ENCODE measurements at regions not wholly inside any gene's neighbourhood (a gene's known extent, or its start where the extent isn't known, plus 50 kb on each side); places are given as distances from the start of the nearest gene placed in this dataset.

DNA sequence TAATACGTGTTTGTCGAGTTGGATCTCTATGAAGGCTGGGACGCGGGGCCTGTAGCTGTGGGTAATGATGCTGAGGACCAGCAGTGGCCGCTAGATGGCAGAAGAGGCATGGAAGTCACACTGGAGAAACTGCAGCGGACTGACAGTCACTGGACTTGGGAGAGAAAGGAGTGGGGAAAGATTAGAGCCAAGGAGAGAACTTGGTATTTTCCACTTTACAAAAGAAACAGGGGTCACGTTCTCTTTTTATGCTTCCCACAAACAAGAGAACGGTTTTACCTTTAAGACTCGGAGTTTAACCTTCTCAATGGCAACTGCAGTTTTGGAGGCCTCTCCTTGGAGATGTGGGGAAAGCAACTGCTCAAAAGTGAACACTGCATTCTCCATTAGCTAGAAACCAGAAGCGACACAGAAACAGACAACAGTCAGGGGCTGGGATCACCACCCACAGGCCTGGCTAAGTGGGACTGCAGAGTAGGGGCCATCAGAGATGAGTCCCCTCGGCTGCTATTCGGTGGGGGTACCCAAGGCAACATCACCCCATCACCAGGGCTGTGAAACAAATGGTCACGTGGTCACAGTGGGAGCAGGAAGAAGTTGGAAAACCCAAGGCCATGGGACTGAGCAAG, 51.1 kb upstream of the EDEM3 start:
- Histone ChIP-seq H4K8ac (ENCODE audit: extremely low read depth, insufficient read depth, low read length) (no peak overlapping the region), H3K4me1 (replicated peaks in 1 of 4; ENCODE audit: control insufficient read depth in 3 of 4, insufficient read depth in 4 of 4, low read length in 3 of 4) (no peaks in the 10 kb centered on the region), H3K14ac (ENCODE audit: insufficient read length) (no peak overlapping the region), H4K91ac (replicated peaks; ENCODE audit: insufficient read length, low read length) (no peak overlapping the region), H2BK5ac (ENCODE audit: low read depth, low read length) (no peak overlapping the region), H2BK20ac (ENCODE audit: low read length) (no peak overlapping the region; the same call in 1 of the 2 replicates), H3K4me2 (ENCODE audit: insufficient read depth in 1 of 2, low read depth in 2 of 2, low read length in 2 of 2) (no peak overlapping the region), H3K56ac (replicated peaks; ENCODE audit: insufficient read length, low read depth, low read length) (no peak overlapping the region), H3K9me3 (ENCODE audit: insufficient read depth in 2 of 2, low read depth in 1 of 2, low read length in 1 of 2) (no peaks in the 10 kb centered on the region), H3K9ac (replicated peaks in 1 of 4; ENCODE audit: extremely low read depth in 1 of 4, low read depth in 3 of 4, low read length in 3 of 4) (no peak overlapping the region), H3K79me2 (ENCODE audit: control insufficient read depth in 1 of 2, insufficient read depth in 2 of 2, low read length in 2 of 2) (no peaks in the 10 kb centered on the region), H4K20me1 (replicated peaks in 1 of 2; ENCODE audit: control insufficient read depth in 1 of 2, insufficient read depth in 2 of 2, low read length in 2 of 2) (no peaks in the 10 kb centered on the region), H4K5ac (ENCODE audit: insufficient read length, low read depth, low read length) (no peak overlapping the region), H2AK5ac (ENCODE audit: low read depth, low read length) (no peak overlapping the region), H2BK15ac (ENCODE audit: low read length) (no peak overlapping the region), H3K27me3 (replicated peaks in 1 of 4; ENCODE audit: control insufficient read depth in 3 of 4, extremely low read depth in 1 of 4, insufficient read depth in 3 of 4, low read length in 3 of 4) (no peaks in the 10 kb centered on the region), H3K23ac (ENCODE audit: insufficient read length) (no peak overlapping the region), H2AFZ (ENCODE audit: low read length) (no peak overlapping the region), H3K4ac (replicated peaks; ENCODE audit: insufficient read length, low read depth, low read length) (no peak overlapping the region), H3K27ac (ENCODE audit: low read depth, low read length) (no peak overlapping the region), H2BK120ac (replicated peaks; ENCODE audit: low read depth, low read length) (no peak overlapping the region), H3K79me1 (ENCODE audit: low read depth, low read length) (no peaks in the 10 kb centered on the region), H3K36me3 (ENCODE audit: control insufficient read depth in 2 of 4, insufficient read depth in 4 of 4, low read length in 3 of 4) (no peaks in the 10 kb centered on the region; a peak in 1 of 8 replicates), H3K23me2 (ENCODE audit: low read depth, low read length) (no peaks in the 10 kb centered on the region), H3K4me3 (ENCODE audit: extremely low read depth in 1 of 4, insufficient read depth in 2 of 4, low read depth in 3 of 4, low read length in 4 of 4) (no peak overlapping the region), H3K18ac (ENCODE audit: extremely low read depth, low read length) (no peak overlapping the region), H2BK12ac (ENCODE audit: low read depth, low read length) (no peak overlapping the region)
- ChIA-PET POLR2A (ENCODE audit: partially characterized antibody) (no interaction called here), CTCF (ENCODE audit: partially characterized antibody) (interaction anchor here (0.7 to 5.4 kb wide), 42 partner anchors 10 to 968 kb away, joined by 3 to 99 read pairs (median 5); partner anchors contain the start of gene NIBAN1)
- DNase-seq (ENCODE audit: low read depth in 1 of 2, low spot score in 2 of 2) (peak; percentile 69 to 91), FAIRE-seq (peak; percentile 84)
- 50% methylated on average over 13 of the region's 13 CpGs; no CpG with 5 or more reads in 1 of the 2 experiments for WGBS, 2 experiments (ENCODE audit: extremely low coverage in 1 of 2, insufficient coverage in 1 of 2, insufficient read length in 1 of 2, insufficient replicate concordance in 2 of 2, low coverage in 1 of 2, low lambda C conversion rate in 2 of 2, missing lambda C conversion rate in 1 of 2)
- no peak for TF ChIP-seq HDAC2 (IDR thresholded peaks at IDR 0.05; ENCODE audit: borderline replicate concordance in 1 of 2, low read depth in 2 of 2, low read length in 2 of 2)
- TF ChIP-seq RAD21 (IDR thresholded peaks at IDR 0.05 in 1 of 2, conservative IDR thresholded peaks at IDR 0.05 in 1 of 2; ENCODE audit: low read depth in 2 of 2, low read length in 2 of 2) = peak; percentile 98 to 100
- TF ChIP-seq POU5F1 (IDR thresholded peaks at IDR 0.05; ENCODE audit: low read depth, low read length) = no peak
- TF ChIP-seq, protein P1, sequence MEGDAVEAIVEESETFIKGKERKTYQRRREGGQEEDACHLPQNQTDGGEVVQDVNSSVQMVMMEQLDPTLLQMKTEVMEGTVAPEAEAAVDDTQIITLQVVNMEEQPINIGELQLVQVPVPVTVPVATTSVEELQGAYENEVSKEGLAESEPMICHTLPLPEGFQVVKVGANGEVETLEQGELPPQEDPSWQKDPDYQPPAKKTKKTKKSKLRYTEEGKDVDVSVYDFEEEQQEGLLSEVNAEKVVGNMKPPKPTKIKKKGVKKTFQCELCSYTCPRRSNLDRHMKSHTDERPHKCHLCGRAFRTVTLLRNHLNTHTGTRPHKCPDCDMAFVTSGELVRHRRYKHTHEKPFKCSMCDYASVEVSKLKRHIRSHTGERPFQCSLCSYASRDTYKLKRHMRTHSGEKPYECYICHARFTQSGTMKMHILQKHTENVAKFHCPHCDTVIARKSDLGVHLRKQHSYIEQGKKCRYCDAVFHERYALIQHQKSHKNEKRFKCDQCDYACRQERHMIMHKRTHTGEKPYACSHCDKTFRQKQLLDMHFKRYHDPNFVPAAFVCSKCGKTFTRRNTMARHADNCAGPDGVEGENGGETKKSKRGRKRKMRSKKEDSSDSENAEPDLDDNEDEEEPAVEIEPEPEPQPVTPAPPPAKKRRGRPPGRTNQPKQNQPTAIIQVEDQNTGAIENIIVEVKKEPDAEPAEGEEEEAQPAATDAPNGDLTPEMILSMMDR (IDR thresholded peaks at IDR 0.05; ENCODE audit: control extremely low read depth in 1 of 3, insufficient read depth in 1 of 3, low read depth in 1 of 3, low read length in 3 of 3) = peak; percentile 87 to 96 (median 93)
- TF ChIP-seq TEAD4 (IDR thresholded peaks at IDR 0.05; ENCODE audit: low read depth, low read length) = no peak
- no peak for TF ChIP-seq POLR2AphosphoS5 (IDR thresholded peaks at IDR 0.05; ENCODE audit: low read depth, low read length)
- 0 out of 2 replicates have a peak, but pooled peaks have one; percentile 7 for TF ChIP-seq SRF (IDR thresholded peaks at IDR 0.05; ENCODE audit: low read depth, low read length)
- peak; percentile 53; the same call in 1 of the 2 replicates for TF ChIP-seq CREB1 (IDR thresholded peaks at IDR 0.05)
- TF ChIP-seq YY1 (IDR thresholded peaks at IDR 0.05; ENCODE audit: low read depth, low read length) = 0 out of 2 replicates have a peak, but pooled peaks have one; percentile 21
